HUES48 (cell line): ENCODE measurements at regions not wholly inside any gene's neighbourhood (a gene's known extent, or its start where the extent isn't known, plus 50 kb on each side); places are given as distances from the start of the nearest gene placed in this dataset.

Experiments
- H3K27ac ChIP-seq: one replicate; pipeline ENCODE4 v1.7.0; 2013; ENCODE audit warnings: low read depth, low read length, inconsistent platforms
- H3K27me3 ChIP-seq: 2 replicates; pipeline ENCODE4 v1.6.1; 2013; ENCODE audit warnings: mild to moderate bottlenecking, low read length; ENCODE audit not compliant: control insufficient read depth, insufficient read depth
- H3K36me3 ChIP-seq: 2 replicates; pipeline ENCODE4 v1.6.1; 2013; ENCODE audit warnings: low read length; ENCODE audit not compliant: control insufficient read depth, insufficient read depth
- H3K4me1 ChIP-seq: 2 replicates; pipeline ENCODE4 v1.6.1; 2013; ENCODE audit warnings: mild to moderate bottlenecking, low read length; ENCODE audit not compliant: control insufficient read depth, insufficient read depth
- H3K4me3 ChIP-seq: 2 replicates; pipeline ENCODE4 v1.5.1; 2013; ENCODE audit warnings: mild to moderate bottlenecking, low read depth, low read length
- H3K9ac ChIP-seq: 2 replicates; pipeline ENCODE4 v1.6.1; 2013; ENCODE audit warnings: mild to moderate bottlenecking, low read depth, low read length, moderate library complexity
- H3K9me3 ChIP-seq: 2 replicates; pipeline ENCODE4 v1.6.1; 2013; ENCODE audit warnings: low read length; ENCODE audit not compliant: control insufficient read depth, insufficient read depth

DNA sequence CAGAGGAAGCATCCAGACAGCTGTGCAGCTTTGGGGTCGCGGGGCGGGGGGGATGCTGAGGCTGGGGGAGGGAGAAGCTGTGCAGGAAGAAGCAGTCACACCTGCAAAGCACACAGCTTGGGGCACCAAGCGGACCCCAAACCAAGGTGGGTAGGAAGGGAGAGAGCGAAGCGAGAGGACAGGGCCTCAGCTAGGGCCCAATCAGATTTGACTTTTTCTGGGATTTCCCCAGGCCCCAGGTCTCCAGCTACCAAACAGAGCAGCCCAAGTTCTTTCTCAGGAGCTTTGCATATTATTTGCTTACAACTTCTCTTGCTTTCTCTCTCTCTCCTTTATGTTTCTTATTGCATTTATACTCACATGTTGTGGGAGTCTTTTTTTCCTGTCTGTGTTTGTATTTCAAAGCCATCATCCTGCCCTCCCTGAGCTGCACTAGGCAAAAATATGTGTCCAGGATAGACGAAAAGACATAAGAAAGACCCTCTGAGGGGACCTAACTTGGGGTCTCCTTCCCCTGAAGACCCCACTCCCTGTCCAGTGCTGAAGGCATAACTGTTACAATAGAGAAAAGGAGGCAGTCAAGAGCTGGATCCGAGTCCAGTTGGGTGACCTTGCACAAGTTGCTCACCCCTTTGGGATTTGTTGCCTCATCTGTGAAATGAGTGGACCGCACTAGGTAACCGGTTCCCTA is 50.6 kb upstream of the SMNDC1 start:
- Histone ChIP-seq H3K9ac (no peak overlapping the region), H3K4me3 (no peak overlapping the region), H3K4me1 (peaks cover 18% of the 10 kb centered on the region), H3K27ac (no peak overlapping the region), H3K36me3 (no peaks in the 10 kb centered on the region), H3K9me3 (no peaks in the 10 kb centered on the region), H3K27me3 (no peaks in the 10 kb centered on the region)

DNA sequence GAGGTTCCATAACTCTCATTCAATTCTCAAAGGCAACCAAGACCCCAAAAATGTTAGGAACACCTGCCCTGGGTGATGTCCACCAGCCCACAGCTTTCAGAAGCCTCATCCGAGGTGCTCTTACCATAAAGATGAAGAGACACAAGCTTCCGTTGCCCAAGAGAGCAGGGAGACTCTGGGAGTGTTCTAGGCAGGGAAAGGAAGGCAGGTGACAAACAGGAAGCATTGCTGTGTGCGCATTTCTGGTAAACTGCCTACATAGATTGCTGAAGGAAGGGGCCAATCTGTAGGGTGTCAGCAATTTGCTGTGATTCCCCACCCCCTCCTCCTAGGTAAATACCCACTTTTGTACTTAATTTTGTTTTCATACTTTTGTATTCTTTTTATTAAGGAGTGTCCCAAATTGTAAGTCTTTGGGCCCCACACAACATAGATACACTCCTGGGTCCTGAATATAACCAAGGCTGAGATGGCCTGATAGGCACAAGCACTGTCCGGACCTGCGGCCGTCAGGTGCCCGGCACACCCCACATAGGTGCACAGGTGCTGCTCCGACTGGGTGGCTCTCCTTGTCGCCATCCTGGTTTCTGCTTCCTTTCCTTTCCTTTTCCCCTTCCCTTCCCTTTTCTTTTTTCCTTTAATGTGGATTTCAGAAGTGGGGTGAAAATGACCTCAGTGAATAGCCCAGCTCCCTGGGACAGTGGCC is 51.4 kb upstream of the SMNDC1 start:
- H3K27ac ChIP-seq = no peak overlapping the region
- no peak overlapping the region for H3K9ac ChIP-seq
- H3K9me3 ChIP-seq = no peaks in the 10 kb centered on the region
- peaks cover 18% of the 10 kb centered on the region for H3K4me1 ChIP-seq
- no peaks in the 10 kb centered on the region for H3K36me3 ChIP-seq
- no peak overlapping the region for H3K4me3 ChIP-seq
- no peaks in the 10 kb centered on the region for H3K27me3 ChIP-seq

DNA sequence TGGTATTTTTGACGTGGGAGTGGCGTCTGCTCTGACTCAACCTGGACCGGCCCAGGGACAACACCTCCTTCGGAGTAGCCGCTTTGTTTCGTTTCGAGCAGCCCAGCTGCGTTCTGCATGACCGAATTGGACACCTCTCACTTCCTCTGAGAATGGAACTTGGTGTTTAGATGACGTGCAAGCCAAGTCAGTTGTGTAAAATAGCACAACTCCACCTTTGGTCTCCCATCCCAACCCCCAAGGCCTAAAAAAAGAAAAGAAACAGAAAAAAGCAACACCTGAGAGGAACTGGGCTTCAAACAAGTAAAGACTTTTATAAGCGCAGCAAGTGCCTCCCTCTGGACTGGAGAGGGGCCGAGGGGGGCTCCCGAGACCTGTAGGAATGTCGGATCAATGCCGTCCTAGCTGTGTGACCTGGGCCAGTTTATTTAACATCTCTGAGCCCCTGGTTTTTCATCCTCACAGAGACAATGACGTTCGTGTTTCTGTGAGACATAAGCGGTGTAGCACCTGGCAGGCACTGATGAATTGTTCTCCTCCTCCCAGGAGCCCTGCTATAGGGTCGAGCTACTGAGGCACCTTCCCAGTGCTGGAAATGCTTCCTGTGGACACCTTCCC is 52.0 kb upstream of the SMNDC1 start:
- H3K27me3 ChIP-seq = no peaks in the 10 kb centered on the region
- H3K36me3 ChIP-seq = no peaks in the 10 kb centered on the region
- H3K9ac ChIP-seq = no peak overlapping the region
- H3K4me1 ChIP-seq = peaks cover 18% of the 10 kb centered on the region
- no peaks in the 10 kb centered on the region for H3K9me3 ChIP-seq
- H3K4me3 ChIP-seq = no peak overlapping the region
- no peak overlapping the region for H3K27ac ChIP-seq

DNA sequence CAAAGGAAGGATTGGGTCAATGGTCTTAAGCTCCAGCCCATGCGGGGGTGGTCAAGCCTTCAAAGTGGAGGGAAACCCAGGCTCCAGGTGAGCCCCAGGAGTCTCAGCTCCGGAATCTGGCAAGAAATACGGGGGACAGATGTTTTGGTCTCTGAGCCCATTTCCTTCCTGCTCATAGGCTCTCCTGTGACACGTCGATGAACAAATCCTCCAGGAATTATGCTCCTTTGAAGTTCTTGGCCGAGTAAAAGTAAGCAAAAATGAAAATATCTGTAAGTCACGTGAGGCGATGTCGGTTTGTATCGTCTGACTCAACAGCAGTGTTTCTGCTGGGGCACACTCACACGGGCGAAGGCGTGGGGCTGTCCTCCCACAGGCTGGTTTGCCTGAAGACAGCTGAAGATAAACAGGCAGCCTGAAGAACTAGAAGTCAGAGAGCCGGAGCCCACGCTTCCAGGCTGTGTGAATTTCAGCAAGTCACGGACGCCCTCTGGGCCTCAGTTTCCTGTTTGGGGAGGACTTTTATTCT is 52.6 kb upstream of the SMNDC1 start:
- H3K27ac ChIP-seq = no peak overlapping the region
- no peaks in the 10 kb centered on the region for H3K27me3 ChIP-seq
- H3K4me3 ChIP-seq = no peak overlapping the region
- H3K9ac ChIP-seq = no peak overlapping the region
- H3K4me1 ChIP-seq = peaks cover 18% of the 10 kb centered on the region
- H3K9me3 ChIP-seq = no peaks in the 10 kb centered on the region
- H3K36me3 ChIP-seq = no peaks in the 10 kb centered on the region

DNA sequence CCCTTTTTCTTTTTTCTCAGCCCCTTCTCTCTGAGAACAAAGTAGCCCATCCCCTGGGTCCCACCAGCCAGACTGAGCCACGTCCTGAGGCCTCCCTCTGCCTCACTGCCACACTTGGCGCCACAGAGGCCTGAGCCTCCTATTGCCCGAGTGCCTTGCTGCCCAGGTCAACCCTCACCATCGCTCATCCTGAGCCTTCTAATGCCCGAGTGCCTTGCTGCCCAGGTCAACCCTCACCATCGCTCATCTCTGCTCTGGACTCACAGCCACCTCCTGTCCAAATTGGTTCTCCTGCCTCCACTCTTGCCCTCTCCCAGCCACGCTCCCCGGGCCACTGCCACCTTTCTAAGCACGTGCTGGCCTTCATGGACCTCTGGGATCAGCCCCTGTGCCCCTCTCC is 53.2 kb upstream of the SMNDC1 start:
- no peak overlapping the region for H3K9ac ChIP-seq
- no peaks in the 10 kb centered on the region for H3K9me3 ChIP-seq
- no peaks in the 10 kb centered on the region for H3K27me3 ChIP-seq
- no peaks in the 10 kb centered on the region for H3K36me3 ChIP-seq
- H3K27ac ChIP-seq = no peak overlapping the region
- H3K4me1 ChIP-seq = peaks cover 18% of the 10 kb centered on the region
- no peak overlapping the region for H3K4me3 ChIP-seq

DNA sequence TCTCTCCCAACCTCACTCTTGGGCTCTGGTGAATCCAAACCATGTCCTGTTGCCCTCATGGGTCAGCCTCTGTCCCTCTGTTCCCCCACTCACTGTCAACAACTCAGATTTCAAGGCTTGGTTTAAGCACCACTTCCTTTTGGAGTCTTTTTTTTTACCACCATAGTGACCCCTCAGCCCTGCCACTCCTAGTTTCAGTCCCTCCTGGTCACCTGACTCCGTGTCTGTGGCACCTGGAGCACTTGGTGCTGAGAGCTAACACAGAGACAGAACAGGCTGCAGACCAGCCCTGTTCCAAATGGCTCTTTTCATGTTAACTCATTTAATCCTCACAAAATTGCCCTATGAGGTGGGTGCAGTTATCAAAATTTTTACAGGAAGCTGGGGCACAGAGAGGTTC is 53.6 kb upstream of the SMNDC1 start:
- Histone ChIP-seq H3K36me3 (no peaks in the 10 kb centered on the region), H3K9me3 (no peaks in the 10 kb centered on the region), H3K27ac (no peak overlapping the region), H3K27me3 (no peaks in the 10 kb centered on the region), H3K4me3 (no peak overlapping the region), H3K4me1 (peaks cover 15% of the 10 kb centered on the region), H3K9ac (no peak overlapping the region)

DNA sequence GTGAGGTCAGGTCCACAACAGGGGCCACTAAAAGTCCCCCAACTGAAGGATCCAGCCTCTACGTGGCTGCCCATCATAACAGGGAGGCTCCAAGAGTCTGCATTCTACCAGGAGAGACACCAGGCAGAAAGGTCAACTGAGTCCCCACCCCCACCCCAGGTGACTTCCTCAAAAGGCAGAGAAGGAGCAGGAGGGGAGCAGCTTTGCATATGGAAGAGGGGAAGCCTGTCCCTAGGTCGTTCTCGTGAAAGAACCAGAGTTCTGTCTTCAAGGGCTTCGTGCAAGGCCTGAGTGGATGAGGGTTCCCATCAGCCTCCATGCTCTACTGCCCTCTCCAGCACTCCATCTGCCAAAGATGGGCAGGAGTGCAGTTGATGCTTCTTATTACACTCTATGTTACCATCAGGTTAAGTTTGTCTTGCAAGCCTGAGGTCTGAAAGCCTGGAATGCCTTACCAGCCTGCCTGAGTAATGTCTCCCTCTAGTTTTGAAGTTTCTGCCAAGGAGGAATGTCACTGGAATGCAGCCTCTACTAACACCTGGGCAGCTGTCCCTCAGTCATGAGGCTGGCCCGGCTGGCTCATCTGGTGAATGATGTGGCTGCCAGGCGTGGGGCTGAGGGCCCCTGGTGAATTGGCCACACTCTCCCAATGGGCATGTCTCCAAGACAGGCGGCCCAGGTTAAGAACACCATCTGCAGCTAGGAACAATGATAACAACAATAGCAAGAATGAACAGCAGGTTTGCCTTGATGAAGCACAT is 54.3 kb upstream of the SMNDC1 start:
- H3K9me3 ChIP-seq = no peaks in the 10 kb centered on the region
- no peak overlapping the region for H3K27ac ChIP-seq
- H3K27me3 ChIP-seq = no peaks in the 10 kb centered on the region
- H3K4me1 ChIP-seq = peaks cover 12% of the 10 kb centered on the region
- no peak overlapping the region for H3K4me3 ChIP-seq
- no peak overlapping the region for H3K9ac ChIP-seq
- H3K36me3 ChIP-seq = no peaks in the 10 kb centered on the region

DNA sequence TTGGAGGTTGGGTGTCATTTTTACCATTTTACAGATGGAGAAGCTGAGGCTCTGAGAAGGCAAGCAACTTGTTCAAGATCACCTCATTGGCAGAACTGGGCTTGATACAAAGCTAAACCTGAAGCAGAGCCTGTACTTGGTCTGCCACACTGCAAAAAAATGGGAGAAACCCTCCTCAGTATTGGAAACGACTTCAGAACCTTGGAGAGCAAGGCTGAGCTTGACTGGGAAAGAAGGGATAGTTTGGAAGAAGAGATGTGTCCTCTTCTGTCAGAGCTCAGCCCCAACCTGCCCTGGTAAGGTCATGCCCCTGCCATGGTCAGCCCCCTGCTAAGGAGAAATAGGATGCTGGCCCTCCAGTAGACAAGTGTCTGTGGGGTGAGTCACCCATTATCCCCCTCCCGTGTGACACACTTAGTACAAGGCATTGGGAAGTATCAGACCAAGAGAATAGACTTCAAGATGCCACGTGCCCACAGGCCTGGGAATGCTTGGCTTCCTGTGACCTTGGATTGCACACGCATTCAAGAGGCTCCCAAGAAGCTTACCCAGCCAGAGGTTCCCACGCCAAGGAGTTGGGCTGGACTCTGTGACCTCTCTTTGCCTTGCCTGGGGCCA is 56.2 kb upstream of the SMNDC1 start:
- Histone ChIP-seq H3K36me3 (no peaks in the 10 kb centered on the region), H3K27ac (no peak overlapping the region), H3K4me1 (peaks cover 10% of the 10 kb centered on the region), H3K9me3 (no peaks in the 10 kb centered on the region), H3K9ac (no peak overlapping the region), H3K27me3 (no peaks in the 10 kb centered on the region), H3K4me3 (no peak overlapping the region)

DNA sequence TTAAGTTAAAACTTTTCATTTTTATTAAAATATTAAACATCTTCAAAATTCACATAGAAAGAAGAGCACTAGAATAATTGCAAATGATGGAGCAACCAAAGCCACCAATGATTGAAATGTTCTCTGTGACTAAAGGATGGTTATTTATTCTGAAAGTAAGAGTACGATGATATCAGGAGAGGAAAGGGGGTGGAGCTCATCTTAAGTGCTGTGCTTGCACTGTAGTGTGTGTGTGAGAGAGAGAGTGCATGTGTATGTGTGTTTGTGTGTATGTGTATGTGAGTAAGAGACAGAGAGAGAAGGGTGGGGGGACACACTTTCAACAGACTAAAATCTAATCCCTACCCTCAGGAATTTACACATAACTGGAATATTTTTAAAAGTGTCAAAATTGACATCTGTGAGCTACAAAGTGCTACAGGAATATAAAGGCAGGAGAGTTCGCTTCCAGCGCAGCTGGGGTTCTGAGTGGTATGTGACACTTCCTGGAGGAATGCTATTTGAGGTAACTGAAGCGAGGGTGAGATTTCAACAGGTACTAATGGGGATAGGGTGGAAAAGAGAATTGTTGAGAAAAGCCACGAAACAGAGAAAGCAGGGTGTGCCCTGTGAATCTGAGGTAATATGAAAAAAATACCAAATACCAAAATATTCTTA is 57.2 kb upstream of the SMNDC1 start:
- Histone ChIP-seq H3K27ac (no peak overlapping the region), H3K27me3 (no peaks in the 10 kb centered on the region), H3K4me1 (peaks cover 10% of the 10 kb centered on the region), H3K9ac (no peak overlapping the region), H3K36me3 (no peaks in the 10 kb centered on the region), H3K4me3 (no peak overlapping the region), H3K9me3 (no peaks in the 10 kb centered on the region)
